Mammary epithelial cell (primary cell): ENCODE measurements at regions not wholly inside any gene's neighbourhood (a gene's known extent, or its start where the extent isn't known, plus 50 kb on each side); places are given as distances from the start of the nearest gene placed in this dataset.

Experiments
- CTCF ChIP-seq, 2 donors: IDR thresholded peaks in 1 of 2; conservative IDR thresholded peaks in 1 of 2; 2 replicates each; pipeline ENCODE4 v1.5.1; 2011 to 2012; ENCODE audit warnings: inconsistent platforms in 2 of 2, low read length in 2 of 2, mild to moderate bottlenecking in 2 of 2, control low read depth in 1 of 2, low read depth in 1 of 2; ENCODE audit not compliant: insufficient read depth in 1 of 2; ENCODE audit errors: extremely low read depth in 1 of 2
- EZH2 ChIP-seq: IDR thresholded peaks from 2 replicates; pipeline ENCODE4 v1.6.1; 2012; ENCODE audit warnings: low read length, inconsistent platforms, borderline replicate concordance

GRCh38 chr5:167155387-167156005, 1135.9 kb upstream of the WWC1 start:
- TF ChIP-seq EZH2 (no peak), CTCF (conservative IDR thresholded peaks at IDR 0.05 in 1 of 2, IDR thresholded peaks at IDR 0.05 in 1 of 2; ENCODE audit: extremely low read depth in 1 of 2, insufficient read depth in 1 of 2, low read depth in 1 of 2, low read length in 2 of 2) (no peak)
